ENCODE measurements at regions not wholly inside any gene's neighbourhood (a gene's known extent, or its start where the extent isn't known, plus 50 kb on each side); places are given as distances from the start of the nearest gene placed in this dataset.

DNA sequence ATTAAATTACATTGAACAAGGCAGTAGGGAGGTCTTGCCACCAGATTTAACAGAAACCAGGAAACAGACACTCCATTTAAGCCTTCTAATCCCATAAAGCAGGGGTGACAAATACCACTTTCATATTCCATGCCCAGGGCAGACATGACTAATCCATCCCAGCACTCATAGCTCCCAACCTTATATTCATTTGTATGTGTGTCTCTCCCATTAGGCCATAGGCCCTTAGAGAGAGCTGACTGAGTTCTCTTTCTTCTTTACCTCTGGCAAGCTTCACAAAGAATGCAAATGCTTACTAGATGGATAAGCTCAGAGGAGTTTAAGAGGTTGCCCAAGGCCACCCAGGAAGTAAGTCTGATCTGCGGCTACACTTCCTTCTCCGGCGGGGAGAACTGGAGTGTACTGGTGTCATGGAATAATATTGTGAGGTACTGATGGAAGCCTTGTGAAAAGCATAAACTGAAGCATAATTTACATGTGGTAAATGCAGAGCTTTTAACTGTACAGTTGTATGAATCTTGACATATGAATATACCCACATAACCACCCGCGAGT lies 239.7 kb upstream of the HABP2 start:
- no peak for TF ChIP-seq SP1 (IDR thresholded peaks at IDR 0.05)
- no peak for TF ChIP-seq ARNT (IDR thresholded peaks at IDR 0.05)
- no peak for TF ChIP-seq CTBP1 (IDR thresholded peaks at IDR 0.05; ENCODE audit: borderline replicate concordance)
- TF ChIP-seq ZNF384 (IDR thresholded peaks at IDR 0.05), result no peak
- TF ChIP-seq TARDBP (IDR thresholded peaks at IDR 0.05), result no peak
- TF ChIP-seq ELF4 (IDR thresholded peaks at IDR 0.05), result no peak
- no peak for TF ChIP-seq FOXM1 (IDR thresholded peaks at IDR 0.05; ENCODE audit: borderline replicate concordance)
- no peak for TF ChIP-seq L3MBTL2 (conservative IDR thresholded peaks at IDR 0.05)
- TF ChIP-seq FOXA1 (IDR thresholded peaks at IDR 0.05), result no peak
- TF ChIP-seq FOXK2 (IDR thresholded peaks at IDR 0.05), result no peak
- no peak for TF ChIP-seq BHLHE40 (IDR thresholded peaks at IDR 0.05; ENCODE audit: borderline replicate concordance)
- no peak for TF ChIP-seq NFRKB (IDR thresholded peaks at IDR 0.05)
- no peak for TF ChIP-seq LEF1 (IDR thresholded peaks at IDR 0.05; ENCODE audit: borderline replicate concordance)

All from HEK293T (cell line).